GM19324 (cell line): ENCODE measurements at regions not wholly inside any gene's neighbourhood (a gene's known extent, or its start where the extent isn't known, plus 50 kb on each side); places are given as distances from the start of the nearest gene placed in this dataset.

Experiments
- ATAC-seq: cut with Tn5 transposase; IDR thresholded peaks from one replicate; pipeline ENCODE4 v1.9.1; 2021; ENCODE audit warnings: mild to moderate bottlenecking, moderate library complexity; ENCODE audit not compliant: unreplicated experiment, low FRiP score

DNA sequence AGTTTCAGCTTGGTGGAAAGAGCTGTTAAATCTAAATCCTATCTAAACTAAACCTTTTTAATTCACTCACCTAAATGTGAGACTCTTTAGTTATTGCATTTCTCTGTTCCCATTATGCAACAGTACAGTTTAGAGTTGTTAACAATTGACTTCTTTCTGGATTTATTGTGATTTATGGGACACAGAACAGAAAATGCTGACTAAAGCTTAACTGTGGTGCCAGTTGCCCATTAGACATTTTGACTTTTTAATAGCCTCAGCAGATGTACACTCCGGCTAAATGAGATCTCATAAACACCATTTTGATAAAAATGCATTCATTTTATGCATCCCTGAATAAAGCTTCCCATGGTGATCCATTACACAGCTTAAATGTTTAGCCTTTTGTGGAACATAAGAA, 356.6 kb downstream of the CASP12 start:
- ATAC-seq = no peak

DNA sequence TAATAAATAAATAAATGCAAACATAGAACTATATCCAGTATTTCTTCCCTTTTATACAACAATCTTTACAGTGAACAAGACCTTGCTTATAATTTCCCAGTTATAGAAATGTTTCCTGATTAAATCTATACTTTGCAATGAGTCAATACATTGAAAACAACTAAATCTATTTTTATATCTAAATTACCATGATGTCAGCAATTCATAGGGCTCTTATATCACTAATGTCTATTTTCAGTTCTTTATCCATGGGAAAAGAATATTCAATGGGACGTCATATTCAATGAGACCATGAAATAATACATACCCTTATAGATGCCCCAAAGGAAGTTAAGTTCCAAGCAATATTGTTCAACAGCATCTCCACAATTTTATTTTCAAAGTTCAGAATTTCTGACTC, 359.9 kb downstream of the CASP12 start:
- ATAC-seq = no peak

DNA sequence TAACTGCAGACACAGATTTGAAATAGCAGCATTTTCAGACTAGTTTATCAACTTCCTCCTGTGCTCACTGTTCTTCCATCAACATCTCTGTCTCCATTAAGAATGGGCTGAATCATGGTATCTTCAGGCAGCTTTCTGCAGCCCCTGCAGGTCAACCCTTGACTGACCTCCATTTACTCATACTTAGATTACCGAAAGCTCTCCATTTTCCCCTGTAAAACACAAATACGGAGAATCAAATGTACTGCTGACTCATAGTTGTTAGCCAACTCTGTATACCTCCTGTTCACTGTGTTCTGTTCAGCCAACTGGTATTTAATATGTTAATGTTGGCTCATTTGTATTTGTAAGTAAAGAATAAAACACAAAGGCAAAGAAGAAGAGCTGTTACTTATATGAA, 364.0 kb downstream of the CASP12 start:
- ATAC-seq = no peak

DNA sequence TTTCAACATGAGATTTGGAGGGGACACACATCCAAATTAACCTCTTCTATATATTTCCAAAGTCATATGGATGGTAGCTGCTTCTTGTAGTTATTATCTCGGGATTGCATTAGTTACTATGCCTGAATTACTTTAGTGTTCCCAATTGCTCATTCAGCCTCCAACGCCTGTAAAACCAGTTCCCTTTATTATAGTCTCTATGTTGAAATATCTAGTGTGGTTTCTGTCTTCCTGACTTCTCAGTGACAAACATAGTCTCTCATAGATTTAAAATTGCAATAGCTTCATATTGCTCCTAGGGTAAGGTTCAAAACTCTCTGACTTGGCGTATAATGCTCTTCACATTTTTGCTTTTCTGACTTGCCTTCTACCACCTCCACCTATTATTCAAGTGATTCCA, 366.4 kb downstream of the CASP12 start:
- no peak for ATAC-seq

DNA sequence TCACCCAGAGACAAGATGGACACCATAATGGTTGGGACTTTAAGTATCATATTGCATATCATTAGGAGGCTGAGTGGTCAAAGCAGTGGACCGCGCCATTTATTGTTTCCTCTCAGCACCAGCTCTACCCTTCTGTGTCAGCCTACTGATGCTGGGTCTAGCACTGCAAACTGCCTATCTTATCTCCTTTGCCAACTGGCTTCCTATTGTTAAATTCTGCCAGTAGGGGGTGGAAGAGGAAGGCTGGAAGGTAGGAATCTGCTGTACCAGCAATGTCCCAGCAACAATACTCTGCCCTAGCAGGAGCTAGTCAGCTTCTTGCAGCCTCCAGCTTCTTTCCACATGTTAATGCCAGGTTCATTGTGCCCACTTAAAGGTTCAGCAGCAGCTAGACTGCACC, 367.1 kb upstream of the PDGFD start:
- no peak for ATAC-seq

- no peak for ATAC-seq
Observed at GRCh38 chr11:104529906-104530305, 366.0 kb upstream of the PDGFD start.

GRCh38 chr11:104529213-104529612, 365.3 kb upstream of the PDGFD start:
- ATAC-seq = no peak

GRCh38 chr11:104526006-104526405, 362.1 kb upstream of the PDGFD start:
- no peak for ATAC-seq

GRCh38 chr11:104525416-104525815, 361.5 kb upstream of the PDGFD start:
- ATAC-seq = no peak

DNA sequence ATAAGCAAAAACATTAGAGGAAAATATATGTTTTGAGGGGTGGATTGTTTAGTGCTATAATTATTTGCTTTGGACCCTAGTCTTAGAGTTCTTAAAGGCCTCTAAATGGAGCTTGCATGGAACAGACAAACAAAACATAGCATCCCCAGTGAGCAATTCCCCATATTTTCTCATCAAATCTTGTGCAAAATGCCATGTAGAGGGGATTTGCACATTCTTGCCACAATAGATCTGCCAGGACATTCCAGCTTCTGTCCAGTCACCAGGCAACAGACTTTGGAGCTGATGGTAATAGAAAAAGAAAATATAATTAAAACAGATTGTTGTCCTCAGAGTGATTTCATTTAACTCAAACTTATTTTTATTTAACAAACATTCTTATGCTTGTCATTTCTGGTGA, 360.3 kb upstream of the PDGFD start:
- ATAC-seq = no peak

- ATAC-seq = no peak
Observed at GRCh38 chr11:104523611-104524010, 359.7 kb upstream of the PDGFD start.

- ATAC-seq = no peak
Observed at GRCh38 chr11:104522650-104523049, 358.7 kb upstream of the PDGFD start.

DNA sequence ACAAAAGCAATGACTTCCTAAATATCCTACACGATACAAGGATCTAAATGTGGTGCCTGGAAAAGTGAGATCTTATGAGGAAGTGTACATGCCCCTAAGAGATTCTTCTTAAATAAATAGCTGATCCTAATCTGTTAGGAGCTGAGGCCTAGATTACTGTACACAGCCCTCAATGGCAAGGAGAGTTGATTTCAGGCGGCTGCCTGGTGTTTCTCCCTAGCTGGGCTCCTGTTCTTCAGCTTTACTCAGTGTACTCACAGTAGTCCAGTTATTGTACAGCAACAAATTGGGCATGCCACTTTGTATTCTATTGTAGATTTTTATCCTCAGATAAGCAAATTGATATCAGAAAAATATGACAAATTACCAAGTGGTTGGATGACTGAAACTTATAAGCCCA, 358.2 kb upstream of the PDGFD start:
- ATAC-seq = no peak

DNA sequence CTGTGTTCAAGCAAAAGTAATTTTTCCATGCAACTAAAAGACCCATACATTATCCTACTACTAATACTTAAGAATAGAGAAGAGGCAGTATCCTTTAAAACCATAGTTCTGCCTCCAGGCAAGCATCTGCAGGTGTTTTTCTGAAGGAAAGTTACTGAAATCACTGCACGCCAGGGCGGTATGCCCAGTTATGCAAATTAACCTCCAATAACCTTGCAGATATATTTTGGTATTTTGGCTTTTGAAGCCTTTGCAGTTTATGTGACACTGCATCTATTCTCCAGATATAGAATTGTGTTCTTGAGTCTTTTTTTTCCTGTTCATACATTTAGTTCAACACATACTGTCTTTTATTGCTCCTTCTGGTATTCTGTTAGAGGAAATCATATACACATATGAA, 346.2 kb upstream of the PDGFD start:
- ATAC-seq = no peak

DNA sequence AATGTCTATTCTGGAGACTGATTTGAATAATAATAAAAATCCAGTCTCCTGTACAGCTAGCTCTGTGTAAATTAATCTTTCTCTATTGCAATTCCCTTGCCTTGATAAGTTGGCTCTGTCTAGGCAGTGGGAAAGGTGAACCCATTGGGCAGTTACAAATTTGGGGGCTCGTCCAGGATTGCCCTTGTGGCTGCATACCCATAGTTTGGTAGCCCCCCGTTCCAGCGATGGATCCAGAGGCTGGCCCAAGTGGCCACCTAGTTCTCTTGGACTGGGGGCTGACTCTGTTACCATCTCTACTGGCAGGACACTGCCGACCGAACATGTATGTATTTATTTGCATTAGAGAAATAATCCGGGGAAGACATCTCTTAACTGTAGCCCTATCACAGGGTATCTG, 326.2 kb upstream of the PDGFD start:
- ATAC-seq = no peak

- ATAC-seq = no peak
Observed at GRCh38 chr11:104488561-104488960, 324.6 kb upstream of the PDGFD start.

GRCh38 chr11:104487046-104487806, 323.3 kb upstream of the PDGFD start:
- ATAC-seq = no peak

- ATAC-seq = no peak
Observed at GRCh38 chr11:104484804-104485554, 321.0 kb upstream of the PDGFD start.

- no peak for ATAC-seq
Observed at GRCh38 chr11:104476898-104477297, 313.0 kb upstream of the PDGFD start.

GRCh38 chr11:104476454-104476853, 312.5 kb upstream of the PDGFD start:
- no peak for ATAC-seq

GRCh38 chr11:104467404-104467803, 303.5 kb upstream of the PDGFD start:
- no peak for ATAC-seq

DNA sequence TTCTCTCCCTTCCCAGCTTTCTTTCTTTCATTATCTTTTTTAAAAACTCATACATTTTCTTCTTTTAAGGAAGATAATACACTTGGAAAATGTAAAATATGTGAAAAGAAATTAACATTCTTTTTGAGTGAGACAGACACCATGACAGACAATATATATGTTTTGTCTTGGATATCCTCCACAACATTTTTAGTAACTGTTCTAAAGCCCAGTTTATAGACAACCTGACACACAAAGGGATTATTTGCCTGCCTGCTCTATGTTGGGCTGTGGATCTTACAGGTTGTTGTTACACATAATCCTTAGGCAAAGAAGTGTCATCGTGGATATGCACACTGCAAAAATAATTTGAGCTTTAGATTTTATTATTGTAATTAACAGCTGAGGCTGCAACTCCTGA, 301.4 kb upstream of the PDGFD start:
- no peak for ATAC-seq
